GM12878 (cell line): ENCODE measurements at regions not wholly inside any gene's neighbourhood (a gene's known extent, or its start where the extent isn't known, plus 50 kb on each side); places are given as distances from the start of the nearest gene placed in this dataset.

Experiments
- ATAC-seq: fragments of 200-7000 bp; cut with Tn5 transposase; 3 replicates; pipeline ENCODE4 v1.9.1; 2020; ENCODE audit warnings: mild to moderate bottlenecking, moderate library complexity
- BruUV-seq: library from RNA; stranded (reverse); fragments of 400-500 nt; replicated peaks from 2 replicates; lab custom pipeline; 2021; lab: Mats Ljungman, UMichigan
- CTCF ChIA-PET: fragments of 300-600 bp; sonication (Branson Sonifier 250); formaldehyde crosslinking; extraction: SDS; loops from one replicate; lab custom pipeline; 2021; ENCODE audit warnings: inconsistent platforms; lab: Yijun Ruan, JAX
- POLR2A ChIA-PET: fragments of 350-600 bp; formaldehyde crosslinking; extraction: SDS; loops from one replicate; lab custom pipeline; 2021; ENCODE audit warnings: inconsistent platforms; lab: Charles Lee
- RAD21 ChIA-PET: fragments of 300-600 bp; sonication (Branson Sonifier 250); formaldehyde crosslinking; loops from one replicate; lab custom pipeline; 2023; ENCODE audit warnings: antibody characterized with exemption; ENCODE audit not compliant: unreplicated experiment; lab: Charles Lee
- SMC1A ChIA-PET: fragments of 300-600 bp; sonication (Branson Sonifier 250); formaldehyde crosslinking; loops from one replicate; lab custom pipeline; 2023; ENCODE audit not compliant: unreplicated experiment, uncharacterized antibody; lab: Charles Lee
- DNase-seq: peaks from one replicate; pipeline ENCODE4 v3.0.0-alpha.2; 2011; ENCODE audit warnings: low read depth, low spot score
- FAIRE-seq: peaks from 3 replicates; lab custom pipeline; 2011; peaks lifted over from hg19 to GRCh38; lab: Jason Lieb, UNC
- H2AFZ ChIP-seq: 2 replicates; pipeline ENCODE4 v1.6.0; 2011; ENCODE audit warnings: low read depth, low read length, control low read depth; ENCODE audit not compliant: control insufficient read depth
- H3K27ac ChIP-seq: 2 replicates; pipeline ENCODE4 v1.5.1; 2011; ENCODE audit warnings: control low read depth; ENCODE audit not compliant: control insufficient read depth, insufficient read depth
- H3K27me3 ChIP-seq, 2 experiments: replicated peaks in 1 of 2; 2 replicates each; pipeline versions ENCODE4 v1.6.0 to v1.6.1; 2011; ENCODE audit warnings: low read length in 1 of 2; ENCODE audit not compliant: control insufficient read depth in 2 of 2, insufficient read depth in 2 of 2
- H3K36me3 ChIP-seq, 2 experiments: 2 replicates each; pipeline ENCODE4 v1.5.1; 2011; ENCODE audit warnings: low read length in 1 of 2; ENCODE audit not compliant: control insufficient read depth in 2 of 2, insufficient read depth in 2 of 2
- H3K4me1 ChIP-seq: 2 replicates; pipeline ENCODE4 v1.6.1; 2011; ENCODE audit warnings: mild to moderate bottlenecking, low read length, moderate library complexity, mixed read lengths; ENCODE audit not compliant: control insufficient read depth, insufficient read depth
- H3K4me2 ChIP-seq: 2 replicates; pipeline ENCODE4 v1.6.0; 2011; ENCODE audit warnings: control low read depth; ENCODE audit not compliant: control insufficient read depth, insufficient read depth
- H3K4me3 ChIP-seq: fragments of 200-600 bp; sonication (generic); 2 replicates; pipeline ENCODE4 v1.5.1; 2016
- H3K79me2 ChIP-seq: 2 replicates; pipeline ENCODE4 v1.6.0; 2011; ENCODE audit warnings: low read length; ENCODE audit not compliant: control insufficient read depth, insufficient read depth
- H3K9ac ChIP-seq: 2 replicates; pipeline ENCODE4 v1.8.0; 2011; ENCODE audit warnings: low read length, control low read depth, mixed read lengths; ENCODE audit not compliant: control insufficient read depth, insufficient read depth
- H3K9me3 ChIP-seq: replicated peaks from 3 replicates; pipeline ENCODE4 v1.5.1; 2011; ENCODE audit warnings: mild to moderate bottlenecking, low read length; ENCODE audit not compliant: control insufficient read depth, insufficient read depth
- H4K20me1 ChIP-seq: 2 replicates; pipeline ENCODE4 v1.6.0; 2011; ENCODE audit not compliant: control insufficient read depth, insufficient read depth
- CUX1 ChIP-seq: IDR thresholded peaks from 2 replicates; pipeline ENCODE4 v1.6.1; 2012; ENCODE audit warnings: improper control_type of control experiment, low read depth, low read length; ENCODE audit not compliant: insufficient replicate concordance
- E2F4 ChIP-seq: IDR thresholded peaks from 2 replicates; pipeline ENCODE4 v1.6.1; 2012; ENCODE audit warnings: low read depth, low read length, improper control_type of control experiment
- EGR1 ChIP-seq, 2 experiments: IDR thresholded peaks; 1 replicate in 1 of 2; 2 replicates in 1 of 2; pipeline ENCODE4 v1.6.1; 2011 to 2012; ENCODE audit warnings: low read depth in 2 of 2, low read length in 2 of 2, borderline replicate concordance in 1 of 2, mild to moderate bottlenecking in 1 of 2, moderate library complexity in 1 of 2
- GATAD2B ChIP-seq: fragments of 450-650 bp; conservative IDR thresholded peaks from 2 replicates; pipeline ENCODE4 v1.6.1; 2017; ENCODE audit warnings: low read depth, mild to moderate bottlenecking, moderate library complexity
- KDM1A ChIP-seq: fragments of 200-600 bp; sonication (generic); IDR thresholded peaks from 2 replicates; pipeline ENCODE4 v1.6.1; 2016; ENCODE audit warnings: borderline replicate concordance
- NR2C2 ChIP-seq: IDR thresholded peaks from 2 replicates; pipeline ENCODE4 v1.6.1; 2011; ENCODE audit warnings: borderline replicate concordance, low read depth; ENCODE audit not compliant: control insufficient read depth, insufficient read length
- PBX3 ChIP-seq: IDR thresholded peaks from 2 replicates; pipeline ENCODE4 v1.6.1; 2011; ENCODE audit warnings: mild to moderate bottlenecking, low read depth, low read length, moderate library complexity; ENCODE audit not compliant: insufficient replicate concordance
- POLR2A ChIP-seq: IDR thresholded peaks from 2 replicates; pipeline ENCODE4 v1.6.1; 2011; ENCODE audit warnings: low read depth, mild to moderate bottlenecking, low read length
- SMC3 ChIP-seq: IDR thresholded peaks from 2 replicates; pipeline ENCODE4 v1.6.1; 2011; ENCODE audit warnings: low read length, improper control_type of control experiment, borderline replicate concordance
- TARDBP ChIP-seq: IDR thresholded peaks from 2 replicates; pipeline ENCODE4 v1.6.1; 2016; ENCODE audit warnings: borderline replicate concordance
- USF1 ChIP-seq: IDR thresholded peaks from 2 replicates; pipeline ENCODE4 v1.6.1; 2011; ENCODE audit warnings: borderline replicate concordance, low read depth, mild to moderate bottlenecking, moderate library complexity, mixed read lengths, low read length; ENCODE audit not compliant: insufficient read depth; ENCODE audit errors: extremely low read length
- ZBED1 ChIP-seq: IDR thresholded peaks from 2 replicates; pipeline ENCODE4 v1.6.1; 2016; ENCODE audit warnings: borderline replicate concordance
- ZBTB11 ChIP-seq: fragments of 450-650 bp; formaldehyde crosslinking; IDR thresholded peaks from 2 replicates; pipeline ENCODE4 v1.5.0; 2022; ENCODE audit warnings: mild to moderate bottlenecking, missing genetic modification characterization
- WGBS: methylation state at CpG from one replicate; pipeline ENCODE4 v1.1.6; 2016; ENCODE audit warnings: low lambda C conversion rate; ENCODE audit not compliant: insufficient replicate concordance, insufficient coverage; ENCODE audit errors: missing lambda C conversion rate; 5-methylcytosine and 5-hydroxymethylcytosine counted together
- in situ Hi-C: fragments of 300-500 bp; cut with MboI; formaldehyde crosslinking; loops from 9 replicates; pipeline ENCODE4 v1.14.3; 2018; ENCODE audit warnings: mixed read lengths
- intact Hi-C: fragments of 100-400 bp; cut with micrococcal nuclease; formaldehyde crosslinking; loops from one replicate; pipeline ENCODE4 v1.14.2; 2022; ENCODE audit not compliant: unreplicated experiment

- BruUV-seq, result no TSS peak
- H3K4me1 ChIP-seq, result no peaks in the 10 kb centered on the region
- FAIRE-seq (no peak), DNase-seq (no peak), ATAC-seq (no peak)
- SMC1A ChIA-PET, result no interaction called here
- no peaks in the 10 kb centered on the region for H3K79me2 ChIP-seq
- H3K4me2 ChIP-seq, result no peak overlapping the region
- no peaks in the 10 kb centered on the region for H3K36me3 ChIP-seq
- in situ Hi-C loops (no loop called here), intact Hi-C loops (no loop called here)
- CTCF ChIA-PET, result no interaction called here
- no peak overlapping the region for H3K4me3 ChIP-seq
- RAD21 ChIA-PET, result no interaction called here
- no peaks in the 10 kb centered on the region for H3K9me3 ChIP-seq
- POLR2A ChIA-PET, result no interaction called here
- no peak overlapping the region for H3K27ac ChIP-seq
- H2AFZ ChIP-seq, result no peak overlapping the region
- no peaks in the 10 kb centered on the region for H3K27me3 ChIP-seq
- no peak overlapping the region for H3K9ac ChIP-seq
- WGBS, result 33% methylated on average over 2 of the region's 2 CpGs
- H4K20me1 ChIP-seq, result no peaks in the 10 kb centered on the region
- TF ChIP-seq ZBTB11 (CRISPR knock-in tag) (no peak), E2F4 (no peak), KDM1A (no peak), NR2C2 (no peak), SMC3 (no peak), PBX3 (no peak), POLR2A (no peak), USF1 (no peak), CUX1 (no peak), ZBED1 (no peak), TARDBP (no peak), GATAD2B (no peak), EGR1 (IDR thresholded peaks at IDR 0.05; ENCODE audit: borderline replicate concordance in 1 of 2, low read depth in 2 of 2, low read length in 2 of 2) (no peak)
Measured at GRCh38 chr2:6574121-6574520, 291.6 kb downstream of the CMPK2 start.
